GM18870 (cell line): ENCODE measurements at regions not wholly inside any gene's neighbourhood (a gene's known extent, or its start where the extent isn't known, plus 50 kb on each side); places are given as distances from the start of the nearest gene placed in this dataset.

ENCODE experiments used
- ATAC-seq: cut with Tn5 transposase; IDR thresholded peaks from one replicate; pipeline ENCODE4 v1.9.1; 2021; ENCODE audit warnings: moderate library complexity; ENCODE audit not compliant: unreplicated experiment

DNA sequence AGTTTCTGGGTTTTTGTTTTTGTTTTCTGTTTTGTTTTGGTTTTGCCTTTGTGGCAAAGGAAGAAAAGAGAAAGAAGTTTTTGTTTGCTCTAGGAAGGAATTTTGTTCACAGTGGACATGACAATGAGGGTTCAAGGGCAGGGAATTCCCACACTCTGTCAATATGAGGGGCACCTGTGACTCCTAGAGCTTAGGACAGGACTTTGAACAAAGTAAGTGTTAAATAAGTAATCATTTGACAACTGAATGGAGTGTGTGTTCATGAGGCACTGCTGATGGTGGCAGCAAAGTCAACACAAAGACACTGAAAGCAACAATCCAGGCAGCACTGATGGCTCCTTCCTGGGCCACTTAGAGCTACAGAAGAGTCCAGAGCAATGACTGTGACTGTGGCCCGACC lies 1381.1 kb upstream of the LRRTM3 start:
- no peak for ATAC-seq

DNA sequence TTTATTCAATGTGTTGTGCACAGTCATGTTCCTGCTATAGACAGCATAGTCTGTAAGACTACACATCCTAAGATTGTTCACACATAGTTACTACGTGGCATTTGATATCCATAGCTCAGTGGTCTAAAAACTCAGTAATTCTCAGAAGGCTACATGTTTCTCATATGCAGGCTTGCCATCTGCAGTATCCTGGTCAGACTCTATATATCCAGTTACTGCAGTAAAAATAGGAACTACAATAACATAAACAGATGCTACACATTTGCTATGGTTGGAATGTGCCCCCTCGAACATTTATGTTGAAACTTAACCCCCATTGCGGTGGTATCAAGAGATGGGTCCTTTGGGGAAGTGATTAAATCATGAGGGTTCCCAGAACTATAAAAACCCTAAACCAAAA lies 1377.8 kb upstream of the LRRTM3 start:
- ATAC-seq: no peak

DNA sequence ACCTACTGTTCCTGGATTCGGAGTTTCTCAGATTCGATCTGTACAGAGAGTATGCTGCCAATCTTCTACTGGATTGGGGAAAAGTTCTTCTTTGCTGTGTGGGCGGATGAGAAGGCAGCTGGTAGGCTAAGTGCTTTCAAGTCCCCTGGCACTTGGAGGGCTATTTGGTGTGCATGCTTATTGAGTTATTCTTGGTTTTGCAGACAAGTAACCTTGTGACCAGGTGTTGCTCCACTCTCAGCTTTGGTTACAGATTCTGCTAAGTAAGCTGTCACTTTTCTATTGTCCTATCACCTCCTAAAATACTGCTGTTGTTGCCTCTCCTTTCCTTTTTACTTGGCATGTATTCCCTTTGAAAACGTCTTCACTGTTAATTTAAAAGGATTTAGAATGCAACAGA lies 1375.1 kb upstream of the LRRTM3 start:
- ATAC-seq: no peak

DNA sequence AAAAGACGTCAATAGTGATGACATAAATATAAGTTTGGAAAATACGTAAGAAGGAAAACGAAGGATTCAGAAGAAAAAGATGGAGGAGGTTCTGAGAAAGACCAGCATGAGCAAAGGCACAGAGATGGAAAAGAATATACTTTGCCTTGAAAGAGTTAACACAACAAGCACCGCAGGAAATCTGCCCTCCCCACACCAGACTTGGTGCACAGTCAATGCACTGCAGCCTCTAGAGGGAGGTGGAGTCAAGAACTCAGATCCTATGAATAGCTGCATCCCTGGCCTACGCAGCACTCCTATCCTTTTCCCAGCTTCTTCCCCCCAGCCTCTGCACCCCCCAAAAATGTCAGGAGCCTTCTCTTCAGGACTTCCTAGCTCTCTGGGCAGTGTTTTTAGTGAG lies 1370.6 kb upstream of the LRRTM3 start:
- ATAC-seq: no peak

DNA sequence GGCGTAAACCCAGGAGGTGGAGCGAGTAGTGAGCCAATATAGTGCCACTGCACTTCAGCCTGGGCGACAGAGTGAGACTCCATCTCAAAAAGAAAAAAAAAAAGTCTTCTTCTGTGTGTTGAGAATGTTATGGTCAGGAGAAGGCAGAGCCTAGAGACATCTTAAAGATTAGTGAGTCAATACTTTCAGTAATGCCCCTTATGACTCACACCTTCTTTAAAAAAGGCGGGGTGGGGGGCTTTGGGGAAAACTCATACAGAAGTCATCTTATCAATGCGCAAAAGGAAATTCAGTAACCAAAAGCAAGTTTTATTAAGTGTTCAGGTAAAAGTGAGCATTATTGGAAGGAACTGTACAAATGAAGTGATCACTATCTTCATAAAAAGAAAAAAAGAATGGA lies 1369.8 kb upstream of the LRRTM3 start:
- no peak for ATAC-seq

DNA sequence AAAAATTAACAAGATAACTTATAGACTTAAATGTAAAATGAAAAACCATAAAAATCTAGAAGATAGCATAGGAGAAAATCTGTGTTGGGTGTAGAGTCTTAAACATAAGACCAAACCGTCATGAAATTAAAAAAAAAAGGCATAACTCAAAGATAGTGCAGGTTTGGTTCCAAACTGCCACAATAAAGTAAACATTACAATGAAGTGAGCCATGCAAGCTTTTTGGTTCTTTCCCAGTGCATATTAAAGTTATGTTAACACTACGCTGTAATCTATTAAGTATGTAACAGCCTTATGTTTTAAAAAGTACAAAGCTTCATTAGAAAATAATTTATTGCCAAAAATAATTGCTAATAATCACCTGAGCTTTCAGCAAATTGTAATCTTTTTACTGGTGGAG lies 1366.5 kb upstream of the LRRTM3 start:
- ATAC-seq: no peak

DNA sequence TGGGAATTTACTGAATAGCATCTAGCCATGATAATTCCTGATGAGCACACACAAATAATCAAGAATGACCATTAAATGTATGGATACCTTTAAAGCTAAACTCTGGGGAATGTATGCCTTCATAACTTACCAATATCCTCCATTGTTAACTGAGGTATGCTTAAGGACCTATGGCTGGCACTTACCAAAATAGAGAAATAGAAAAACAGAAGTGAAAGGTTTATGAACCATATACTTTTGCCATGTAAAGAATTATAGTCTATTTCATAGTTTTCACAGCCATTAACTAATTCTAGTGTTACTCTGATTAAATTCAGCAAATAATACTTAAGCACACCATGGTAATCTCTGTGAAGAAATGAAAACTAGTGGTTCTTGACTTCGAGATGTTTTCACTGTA lies 1360.6 kb upstream of the LRRTM3 start:
- no peak for ATAC-seq

DNA sequence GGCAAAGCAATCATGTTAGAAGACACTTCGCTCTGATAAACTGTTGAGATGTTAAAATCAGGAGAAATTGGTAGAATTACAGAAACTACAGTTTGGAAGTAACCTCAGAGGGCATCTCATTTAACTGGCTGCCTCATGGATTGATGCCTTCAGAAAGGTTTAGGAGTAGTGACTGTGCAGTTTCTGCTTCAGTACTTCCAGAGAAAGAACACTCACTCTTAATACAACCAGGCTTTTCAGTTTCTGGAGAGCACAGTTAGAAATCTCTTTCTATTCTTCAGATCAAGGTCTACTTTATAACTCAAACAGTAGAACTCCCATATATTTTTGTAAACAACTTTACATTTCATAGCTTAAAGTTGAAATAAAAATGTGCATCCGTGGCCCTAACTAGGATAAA lies 1358.9 kb upstream of the LRRTM3 start:
- ATAC-seq: no peak

DNA sequence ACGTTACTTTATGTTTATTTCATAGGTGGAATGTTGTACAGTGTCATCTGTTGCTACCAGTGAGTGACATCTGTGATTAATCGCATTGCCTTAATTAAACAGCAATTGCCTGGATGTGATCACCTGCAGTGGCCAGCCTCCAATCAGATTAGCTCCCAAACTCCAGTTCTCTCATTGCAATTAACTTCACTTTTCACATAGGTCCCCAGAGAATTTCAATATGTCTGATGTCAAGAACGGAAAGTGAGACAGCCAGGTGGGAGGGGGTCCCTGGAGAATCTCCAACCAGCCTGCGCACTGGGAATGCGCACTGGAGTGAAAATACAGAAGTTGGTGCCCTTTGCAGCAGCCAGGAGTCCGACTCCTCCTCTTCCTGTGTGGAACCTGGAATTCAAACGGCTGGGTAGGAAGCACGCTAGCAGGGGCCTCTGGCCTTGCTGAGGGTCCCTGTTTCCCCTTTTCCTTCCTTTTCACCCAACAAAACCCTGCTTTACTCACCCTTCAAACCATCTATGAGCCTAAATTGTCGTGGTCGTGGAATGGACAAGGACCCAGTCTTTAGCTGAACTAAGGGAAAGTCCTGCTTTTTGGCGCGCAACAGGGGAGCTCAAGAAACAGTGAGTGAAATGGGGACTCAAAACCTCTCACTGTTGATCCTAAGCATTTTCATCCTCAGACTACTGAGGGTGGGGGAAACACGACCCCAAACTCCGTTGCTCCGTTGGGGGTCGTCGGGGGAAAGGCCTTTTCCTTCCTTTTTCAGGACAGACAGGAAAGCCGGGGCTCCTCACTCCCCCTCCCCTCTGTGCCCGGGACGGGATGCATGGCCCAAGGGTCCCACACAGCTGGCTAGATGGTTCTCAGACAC lies 1355.5 kb upstream of the LRRTM3 start:
- no peak for ATAC-seq

DNA sequence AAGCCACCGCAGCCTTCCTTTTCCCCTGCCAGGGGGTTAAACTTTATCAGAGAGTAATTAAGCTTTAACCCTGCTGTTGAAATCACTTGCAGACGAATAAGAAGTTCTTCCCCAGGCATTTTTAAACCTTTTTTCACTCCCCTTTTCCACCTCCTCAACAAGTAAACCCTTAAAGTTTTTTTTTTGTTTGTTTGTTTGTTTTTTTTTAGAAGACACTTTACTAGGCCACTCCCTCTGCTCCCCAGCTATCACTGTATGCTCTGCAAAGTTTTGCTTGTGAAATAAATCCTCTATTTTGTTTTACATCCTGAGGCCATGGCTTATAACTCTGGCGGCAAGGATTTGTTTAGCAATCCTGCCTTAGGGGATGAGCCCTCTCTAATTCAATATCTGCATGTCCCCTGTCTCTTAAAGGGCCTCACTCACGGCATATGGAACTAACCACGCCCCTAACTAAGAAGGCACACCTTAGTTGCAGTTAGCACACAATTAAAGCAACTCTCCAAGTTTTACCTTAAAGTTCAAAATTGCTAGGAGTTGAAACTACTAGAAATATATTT lies 1354.7 kb upstream of the LRRTM3 start:
- ATAC-seq: no peak

DNA sequence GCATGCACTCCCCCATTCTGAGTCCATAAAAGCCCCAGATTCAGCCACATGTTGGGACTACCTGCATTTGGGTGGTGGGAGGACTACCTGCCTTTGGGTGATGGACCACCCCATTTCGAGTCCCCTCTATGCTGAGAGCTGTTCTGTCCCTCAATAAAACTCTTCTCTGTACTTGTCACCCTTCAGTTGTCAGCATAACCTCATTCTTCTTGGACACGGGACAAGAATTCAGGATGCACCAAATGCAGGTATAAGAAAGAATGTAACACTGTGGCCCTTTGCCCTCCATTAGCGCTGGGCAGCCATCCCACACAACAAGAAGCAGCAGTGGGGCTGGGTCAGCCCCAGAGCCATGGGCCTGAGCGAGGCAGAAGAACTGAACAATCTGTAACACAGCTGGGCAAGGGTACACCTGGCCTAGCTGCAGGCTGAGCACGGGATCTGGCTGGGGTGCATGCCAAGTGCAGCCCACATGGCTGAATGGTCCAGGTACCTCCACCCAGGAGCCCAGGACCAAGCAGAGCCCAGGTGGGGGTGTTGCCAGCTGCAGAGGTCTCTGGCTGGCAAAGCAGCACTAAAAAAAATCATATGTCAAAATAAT lies 1344.3 kb upstream of the LRRTM3 start:
- no peak for ATAC-seq

DNA sequence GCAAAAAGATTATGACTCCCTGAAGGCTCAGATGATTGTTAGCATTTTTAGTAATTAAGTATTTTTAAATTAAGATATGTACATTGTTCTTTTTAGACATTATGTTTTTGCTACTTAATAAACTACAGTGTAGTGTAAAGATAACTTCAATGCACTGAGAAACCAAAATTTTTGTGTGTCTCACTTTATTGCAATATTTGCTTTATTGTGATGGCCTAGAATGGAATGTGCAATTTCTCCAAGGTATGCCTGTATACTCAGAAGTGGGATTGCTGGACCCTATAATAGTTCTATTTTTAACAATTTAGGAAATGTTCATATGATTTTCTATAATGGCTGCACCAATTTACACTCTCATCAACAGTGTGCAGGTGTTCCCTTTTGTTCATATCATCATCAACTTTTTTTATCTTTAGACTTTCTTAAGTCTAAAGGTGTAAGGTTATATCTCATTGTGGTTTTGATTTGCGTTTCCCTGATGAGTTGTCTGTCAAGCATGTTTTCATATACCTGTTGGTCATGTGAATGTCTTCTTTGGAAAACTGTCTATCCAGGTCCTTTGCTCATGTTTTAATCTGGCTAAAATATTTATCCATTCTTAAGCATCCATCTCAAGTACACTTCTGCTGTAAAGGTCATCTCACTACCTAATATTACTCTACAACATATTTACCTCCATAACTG lies 1323.5 kb upstream of the LRRTM3 start:
- ATAC-seq: no peak

DNA sequence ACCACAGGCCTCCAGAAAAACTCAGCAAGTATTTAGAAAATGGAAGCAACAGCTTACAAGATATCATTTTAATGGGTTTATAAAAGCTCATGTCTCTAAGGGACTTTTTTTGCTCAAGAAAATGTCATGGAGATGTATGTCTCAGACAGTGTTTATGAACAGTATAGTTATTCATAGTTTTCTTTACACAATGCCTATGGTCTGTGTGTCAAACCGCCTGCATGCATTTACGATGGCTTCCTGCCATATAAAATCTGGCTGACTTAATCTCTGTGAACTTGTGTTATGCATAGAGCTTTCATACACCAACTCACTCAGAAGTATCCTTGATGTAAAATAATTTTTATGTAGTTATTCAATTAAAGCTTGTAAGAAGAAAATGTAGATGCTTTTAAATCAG lies 1314.2 kb upstream of the LRRTM3 start:
- ATAC-seq: no peak

DNA sequence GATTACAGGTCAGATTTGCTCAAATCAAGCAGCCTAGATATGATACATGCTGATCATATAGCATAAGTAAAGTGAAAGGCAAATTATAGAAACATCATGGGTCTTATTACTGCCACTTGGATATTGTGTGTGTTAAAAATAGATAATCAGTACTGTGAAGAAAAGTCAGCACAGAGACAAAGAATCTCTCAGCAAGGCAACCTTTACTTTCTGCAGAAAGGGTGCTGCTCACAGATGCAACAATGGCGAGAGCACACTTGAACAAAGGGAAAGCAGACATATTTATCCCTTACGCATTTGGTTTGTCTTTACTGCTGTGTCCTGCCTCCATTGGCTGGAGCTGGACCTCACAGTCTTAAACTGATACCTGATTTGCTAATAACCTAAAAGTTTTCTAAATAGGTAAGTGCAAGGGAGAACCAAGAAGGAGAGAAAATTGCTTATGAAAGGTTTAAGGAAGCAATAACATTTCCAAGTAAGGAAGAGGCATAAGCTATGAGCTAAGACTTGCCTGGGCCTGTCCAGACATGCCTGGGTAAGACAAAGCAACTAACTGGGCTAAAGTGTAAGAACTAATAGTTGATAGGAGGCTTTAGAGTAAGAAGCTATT lies 1310.8 kb upstream of the LRRTM3 start:
- ATAC-seq: no peak

DNA sequence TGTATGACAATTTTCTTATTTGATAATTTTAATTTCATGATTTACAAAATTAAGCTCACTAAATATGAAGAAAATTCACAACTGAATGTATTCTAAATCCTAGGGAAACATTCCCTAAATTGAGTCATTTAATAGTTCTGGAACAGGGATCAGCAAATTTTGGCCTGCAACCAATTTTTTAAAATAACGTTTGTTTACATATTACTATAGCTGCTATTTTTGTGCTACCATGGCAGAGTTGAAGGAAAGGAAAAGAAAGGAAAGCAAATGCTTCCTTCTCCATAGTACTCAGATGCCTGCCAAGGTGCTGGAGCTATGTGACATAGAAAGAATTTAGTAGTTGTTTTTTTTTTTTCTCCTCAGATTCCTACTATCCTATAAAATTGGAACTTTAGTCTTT lies 1307.7 kb upstream of the LRRTM3 start:
- no peak for ATAC-seq

DNA sequence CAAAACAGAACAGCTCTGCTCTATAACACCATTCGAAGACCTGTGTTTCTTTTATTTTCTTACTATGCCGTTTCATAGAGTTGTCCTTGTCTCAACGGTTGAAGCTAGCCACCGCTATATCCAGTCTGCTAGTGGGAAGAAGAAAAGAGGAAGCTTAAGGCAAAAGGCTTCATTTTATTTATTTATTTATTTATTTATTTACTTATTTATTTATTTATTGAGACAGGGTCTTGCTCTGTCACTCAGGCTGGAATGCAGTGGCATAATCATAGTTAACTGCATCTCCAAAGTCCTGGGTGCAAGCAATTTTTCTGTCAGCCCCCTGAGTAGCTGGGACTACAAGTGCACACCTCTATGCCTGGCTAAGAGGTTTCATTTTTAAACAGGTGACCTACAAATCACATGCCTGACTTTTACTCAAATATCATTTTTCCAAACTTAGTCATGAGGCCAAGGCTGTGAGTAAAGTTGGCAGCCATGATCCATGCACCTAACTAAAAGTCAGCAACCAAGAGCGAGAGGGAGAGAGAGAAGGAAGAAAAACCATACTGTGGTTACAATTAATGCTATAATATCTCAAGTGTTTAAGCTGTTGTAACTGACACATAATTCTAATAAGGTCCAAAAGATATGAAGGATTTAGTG lies 1305.3 kb upstream of the LRRTM3 start:
- no peak for ATAC-seq

DNA sequence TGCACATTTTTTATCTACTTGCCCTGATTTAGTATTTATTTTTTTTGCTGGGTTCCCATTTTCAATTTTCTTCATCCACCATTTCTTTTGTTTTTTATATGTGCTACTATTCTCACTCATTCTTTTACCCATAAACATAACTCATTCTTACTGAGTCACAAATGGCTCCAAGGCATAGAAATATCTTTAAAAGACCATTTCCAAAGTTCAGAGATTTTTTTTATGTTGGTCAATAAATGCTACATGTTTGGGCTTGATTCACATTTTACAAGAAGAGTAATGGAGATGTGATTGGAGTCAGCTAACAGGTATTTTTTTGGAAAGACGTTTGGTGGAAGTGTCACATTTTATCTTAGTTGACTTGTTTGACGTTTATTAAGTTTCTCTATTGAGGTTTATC lies 1303.2 kb upstream of the LRRTM3 start:
- no peak for ATAC-seq

DNA sequence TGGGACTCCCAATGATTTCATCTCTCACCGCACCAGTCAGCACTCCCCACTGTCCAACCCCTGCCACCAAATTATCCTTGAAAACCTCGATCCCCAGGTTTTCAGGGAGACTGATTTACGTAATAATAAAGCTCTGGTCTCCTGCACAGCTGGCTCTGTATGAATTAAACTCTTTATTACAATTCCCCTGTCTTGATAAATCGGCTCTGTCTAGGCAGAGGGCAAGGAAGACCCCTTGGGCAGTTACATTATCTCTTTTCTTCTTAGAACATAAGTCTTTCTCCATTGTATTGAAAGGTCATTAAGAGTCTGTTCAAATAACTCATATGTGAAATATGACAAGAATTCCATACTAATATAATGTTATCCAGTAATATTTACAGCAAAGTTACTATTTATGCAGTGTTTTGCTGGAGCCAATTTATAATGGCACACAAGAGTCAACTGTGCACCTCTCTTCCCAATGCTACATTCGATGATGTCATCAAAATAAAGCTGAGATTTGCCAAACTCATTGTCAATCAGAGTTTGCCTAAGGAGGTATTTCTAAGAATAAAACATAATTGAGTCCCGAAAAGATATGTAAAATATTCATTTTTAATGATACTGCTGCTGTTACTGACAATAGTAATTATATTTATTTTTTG lies 1297.2 kb upstream of the LRRTM3 start:
- no peak for ATAC-seq

DNA sequence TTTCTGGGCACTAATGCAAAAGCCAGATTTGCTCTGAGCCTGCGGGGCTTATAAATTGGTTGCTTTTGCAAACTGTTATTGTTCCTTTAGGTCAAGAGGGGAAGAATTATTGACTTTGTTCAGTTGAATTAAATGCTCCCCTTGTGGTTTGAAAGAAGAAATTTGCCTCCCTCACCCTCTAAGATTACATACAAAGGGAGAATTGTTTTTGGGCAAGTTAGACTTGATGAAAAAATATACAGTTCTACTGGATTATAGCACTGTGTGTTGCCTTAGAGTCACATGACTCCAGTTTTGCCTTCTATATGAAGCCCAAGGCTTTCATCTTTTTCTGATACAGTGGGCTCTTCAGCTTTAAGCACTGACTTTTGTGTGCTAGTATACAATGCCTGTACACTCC lies 1265.8 kb upstream of the LRRTM3 start:
- no peak for ATAC-seq

DNA sequence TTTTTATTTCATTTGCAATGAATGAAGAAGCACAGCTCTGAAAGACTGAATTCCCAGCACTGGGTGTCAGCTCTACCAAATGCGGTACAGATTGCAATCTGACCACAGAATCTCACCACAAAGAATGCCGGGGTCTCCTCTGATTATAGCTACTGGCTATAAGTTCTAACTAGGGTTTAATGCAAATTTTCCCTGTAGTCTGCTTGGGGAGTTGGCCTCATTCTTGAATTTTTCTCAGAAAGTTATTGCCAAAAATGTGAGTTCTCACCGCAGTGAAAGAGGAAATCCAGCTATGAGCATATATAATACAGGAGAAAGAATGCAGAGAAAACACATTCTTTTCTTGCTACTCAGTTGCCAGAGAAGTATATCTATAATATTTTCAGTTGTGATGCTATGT lies 1255.7 kb upstream of the LRRTM3 start:
- no peak for ATAC-seq
